Activated CD4-positive, alpha-beta T cell treated with anti-CD3 and anti-CD28 coated beads for 1 hour (primary cell): ENCODE measurements at regions not wholly inside any gene's neighbourhood (a gene's known extent, or its start where the extent isn't known, plus 50 kb on each side); places are given as distances from the start of the nearest gene placed in this dataset.

Source experiments
- DNase-seq: peaks from one replicate; pipeline ENCODE4 v3.0.0-alpha.2; 2020

GRCh38 chr2:118557016-118557415 is 290.4 kb downstream of the EN1 start:
- no peak for DNase-seq

GRCh38 chr2:118554616-118555015 is 292.8 kb downstream of the EN1 start:
- DNase-seq, result no peak

- no peak for DNase-seq
These were observed 297.9 kb downstream of the EN1 start for GRCh38 chr2:118549503-118549902.

- no peak for DNase-seq
These were observed 298.5 kb downstream of the EN1 start for GRCh38 chr2:118548880-118549488.

GRCh38 chr2:118539290-118539689 is 308.2 kb downstream of the EN1 start:
- DNase-seq, result no peak

- DNase-seq, result no peak
These were observed 311.1 kb downstream of the EN1 start for GRCh38 chr2:118536306-118536705.

- DNase-seq, result no peak
These were observed 311.6 kb downstream of the EN1 start for GRCh38 chr2:118535818-118536212.

GRCh38 chr2:118535171-118535817 is 312.2 kb downstream of the EN1 start:
- DNase-seq, result no peak

- no peak for DNase-seq
These were observed 316.5 kb downstream of the EN1 start for GRCh38 chr2:118530976-118531375.

- DNase-seq, result no peak
These were observed 317.4 kb downstream of the EN1 start for GRCh38 chr2:118529908-118530599.

GRCh38 chr2:118527571-118527970 is 319.9 kb downstream of the EN1 start:
- DNase-seq, result no peak

GRCh38 chr2:118525346-118525745 is 322.1 kb downstream of the EN1 start:
- no peak for DNase-seq

GRCh38 chr2:118524911-118525310 is 322.5 kb downstream of the EN1 start:
- DNase-seq, result no peak

GRCh38 chr2:118523761-118524160 is 323.7 kb downstream of the EN1 start:
- DNase-seq, result no peak

GRCh38 chr2:118521960-118522359 is 325.5 kb downstream of the EN1 start:
- DNase-seq, result no peak

GRCh38 chr2:118521272-118521671 is 326.2 kb downstream of the EN1 start:
- no peak for DNase-seq

- no peak for DNase-seq
These were observed 327.2 kb downstream of the EN1 start for GRCh38 chr2:118520246-118520645.

GRCh38 chr2:118519511-118519910 is 327.9 kb downstream of the EN1 start:
- no peak for DNase-seq

- no peak for DNase-seq
These were observed 336.6 kb downstream of the EN1 start for GRCh38 chr2:118510807-118511206.

GRCh38 chr2:118509319-118510004 is 338.0 kb downstream of the EN1 start:
- no peak for DNase-seq

GRCh38 chr2:118508282-118508681 is 339.2 kb downstream of the EN1 start:
- no peak for DNase-seq

GRCh38 chr2:118505436-118505835 is 342.0 kb downstream of the EN1 start:
- no peak for DNase-seq

- no peak for DNase-seq
These were observed 345.3 kb downstream of the EN1 start for GRCh38 chr2:118502106-118502505.

- DNase-seq, result no peak
These were observed 348.5 kb downstream of the EN1 start for GRCh38 chr2:118498943-118499342.
